ENCODE measurements at regions not wholly inside any gene's neighbourhood (a gene's known extent, or its start where the extent isn't known, plus 50 kb on each side); places are given as distances from the start of the nearest gene placed in this dataset.

DNA sequence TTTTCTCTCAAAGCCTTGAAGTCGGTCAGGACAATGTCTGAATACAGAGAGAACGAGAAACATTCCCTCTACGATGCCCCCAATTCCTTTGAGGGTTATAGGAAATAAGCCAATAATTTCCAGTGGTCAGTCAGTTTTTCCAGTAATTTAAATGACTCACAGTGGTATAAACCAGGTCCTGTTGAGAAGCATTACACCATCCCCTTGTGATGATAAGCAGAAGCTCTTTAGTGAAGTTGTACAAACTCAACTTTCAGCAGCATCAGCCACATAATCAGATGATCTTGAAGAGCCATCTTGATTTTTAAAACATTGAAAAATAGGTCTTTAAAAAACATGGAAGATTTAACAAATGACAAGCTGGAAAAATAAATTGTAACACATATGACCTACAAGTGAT lies 173.9 kb upstream of the ZNF462 start:
- DNase-seq = no peak

DNA sequence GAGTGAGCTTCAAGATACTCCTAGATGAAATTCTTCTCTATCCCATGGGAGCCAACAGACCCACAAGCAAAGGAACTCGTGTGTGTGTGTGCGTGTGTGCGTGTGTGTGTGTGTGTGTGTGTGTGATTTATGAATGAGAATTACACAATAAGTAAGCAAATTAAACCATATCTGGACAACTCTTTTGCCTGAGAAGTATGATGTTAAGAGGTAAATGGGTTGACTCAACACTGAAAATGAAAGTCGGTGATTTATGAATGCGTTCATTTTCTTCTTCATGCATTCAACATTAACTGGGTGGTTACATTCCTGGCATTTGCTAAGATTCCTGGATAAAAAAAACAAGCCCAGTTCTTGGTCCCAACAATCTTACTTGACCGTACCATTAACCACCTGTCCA lies 171.3 kb upstream of the ZNF462 start:
- no peak for DNase-seq

DNA sequence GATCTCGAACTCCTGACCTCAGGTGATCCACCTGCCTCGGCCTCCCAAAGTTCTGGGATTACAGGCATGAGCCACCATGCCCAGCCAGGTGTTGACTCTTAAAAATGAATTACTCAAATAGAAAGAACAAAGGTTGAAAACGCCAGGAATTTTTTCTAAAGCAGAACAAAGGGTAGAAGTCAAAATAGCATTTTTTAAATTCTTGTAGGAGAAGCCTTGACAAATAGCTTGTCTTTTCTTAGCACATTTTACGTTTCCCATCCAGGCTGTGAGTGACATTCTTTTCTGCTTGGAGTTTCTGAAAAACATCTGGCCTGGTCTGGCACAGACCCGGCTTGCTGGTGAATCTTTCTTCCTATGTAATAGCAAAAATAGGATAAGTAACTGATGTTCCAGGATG lies 169.4 kb upstream of the ZNF462 start:
- no peak for DNase-seq

DNA sequence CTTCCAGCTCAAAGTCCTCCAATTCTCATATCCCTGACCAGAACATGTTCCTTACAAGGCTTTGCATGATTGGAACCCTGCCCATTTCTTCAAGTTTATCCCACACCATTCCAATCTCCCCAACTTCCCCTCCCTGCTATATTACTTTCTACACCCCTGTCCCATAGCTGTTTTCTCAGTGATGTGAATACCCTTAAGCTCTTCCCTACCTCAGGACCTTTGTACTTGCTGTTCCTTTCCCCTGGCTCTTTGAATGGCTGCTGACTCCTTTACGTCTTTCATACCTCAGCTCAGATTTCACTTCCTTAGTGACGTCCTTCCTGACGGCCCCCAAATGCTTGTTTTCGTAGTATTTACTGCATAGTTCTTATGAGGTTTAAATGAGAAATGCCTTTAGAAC lies 166.2 kb upstream of the ZNF462 start:
- no peak for DNase-seq

DNA sequence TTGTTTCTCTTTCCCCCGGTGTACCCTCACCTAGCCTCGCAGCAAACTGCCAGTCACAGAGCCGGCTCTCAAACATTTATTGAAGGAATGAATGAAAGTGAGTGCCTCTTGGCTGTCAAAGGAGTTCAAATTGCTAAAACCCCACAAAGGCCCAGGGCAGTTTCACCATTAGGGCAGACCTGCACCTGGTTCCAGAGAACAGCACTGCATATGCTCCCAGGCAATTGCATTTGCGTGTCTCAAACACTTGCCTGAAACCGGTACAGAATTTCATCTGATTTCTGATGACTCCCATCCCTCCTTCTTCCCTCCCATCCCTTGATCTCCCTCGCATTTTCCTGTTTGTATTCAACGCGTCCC lies 165.6 kb upstream of the ZNF462 start:
- no peak for DNase-seq

DNA sequence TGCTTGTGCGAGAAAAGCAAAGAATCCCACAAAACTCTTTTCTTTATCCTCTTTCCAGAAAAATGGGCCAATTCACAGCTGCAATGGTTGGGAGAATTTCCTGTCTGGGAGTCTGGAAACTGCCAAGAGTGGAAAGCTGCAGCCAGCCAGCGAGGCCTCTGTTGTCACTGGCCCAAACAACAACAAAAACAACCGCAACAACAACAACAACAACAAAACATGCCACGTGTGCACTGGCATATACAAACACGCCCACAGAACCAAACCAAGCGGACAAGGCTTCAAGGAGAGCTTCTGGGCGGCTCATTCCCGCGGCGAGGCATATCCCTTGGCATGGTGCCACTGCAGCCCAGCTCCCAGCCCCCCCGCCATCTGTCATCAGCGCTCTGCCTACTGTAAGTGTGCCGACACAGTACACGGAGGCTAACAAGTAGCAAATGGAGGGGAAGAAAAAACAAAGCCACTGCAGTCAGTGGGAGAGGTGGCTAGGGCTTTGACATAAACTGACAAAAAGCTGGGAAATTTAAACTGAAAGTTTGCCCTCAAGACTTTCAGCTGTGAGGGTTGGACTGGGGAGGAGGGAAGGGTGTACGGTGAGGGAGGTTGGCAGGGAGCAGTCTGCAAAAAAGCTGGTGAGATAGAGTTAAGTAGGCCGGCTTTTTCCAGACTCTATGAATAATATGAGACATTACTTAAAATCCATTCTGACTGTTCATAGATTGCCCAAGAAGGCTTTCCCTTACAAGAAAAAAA lies 165.0 kb upstream of the ZNF462 start:
- no peak for DNase-seq

DNA sequence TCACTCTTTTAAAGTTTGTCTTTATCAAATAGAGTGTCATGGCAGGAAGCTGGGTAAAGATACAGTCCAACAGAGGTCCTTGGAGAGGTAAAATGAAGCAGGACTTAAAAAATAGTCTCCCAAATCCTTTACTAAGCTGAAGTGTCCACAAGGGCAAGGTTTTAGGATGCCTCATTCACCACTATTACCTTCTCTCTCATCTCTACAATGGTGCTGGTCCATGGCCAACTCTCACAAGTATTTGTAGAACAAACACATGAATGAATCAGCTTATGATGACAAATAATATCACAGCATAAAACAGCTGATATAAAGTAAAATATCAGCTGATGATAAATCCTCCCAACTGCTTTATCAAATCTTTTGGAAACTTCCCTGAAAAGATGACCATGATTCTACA lies 162.3 kb upstream of the ZNF462 start:
- no peak for DNase-seq

DNA sequence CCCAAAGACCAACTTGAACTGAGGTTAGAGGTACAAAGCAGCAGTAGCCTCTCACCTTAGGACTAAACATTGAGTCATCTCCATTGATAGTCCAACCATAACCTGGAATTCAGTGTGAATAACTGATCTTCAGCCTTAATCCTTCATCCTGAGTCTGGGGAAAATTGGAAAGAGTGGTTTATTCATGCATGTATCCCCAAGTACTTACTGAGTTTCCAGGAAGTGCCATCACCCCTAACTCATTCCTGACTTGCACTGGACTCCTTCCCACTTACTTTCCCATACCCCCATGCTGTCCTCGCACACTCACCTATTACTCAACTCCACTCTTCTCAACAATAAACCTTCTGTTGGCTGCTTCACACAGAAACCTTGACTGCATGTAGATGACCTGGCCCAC lies 161.4 kb upstream of the ZNF462 start:
- no peak for DNase-seq

DNA sequence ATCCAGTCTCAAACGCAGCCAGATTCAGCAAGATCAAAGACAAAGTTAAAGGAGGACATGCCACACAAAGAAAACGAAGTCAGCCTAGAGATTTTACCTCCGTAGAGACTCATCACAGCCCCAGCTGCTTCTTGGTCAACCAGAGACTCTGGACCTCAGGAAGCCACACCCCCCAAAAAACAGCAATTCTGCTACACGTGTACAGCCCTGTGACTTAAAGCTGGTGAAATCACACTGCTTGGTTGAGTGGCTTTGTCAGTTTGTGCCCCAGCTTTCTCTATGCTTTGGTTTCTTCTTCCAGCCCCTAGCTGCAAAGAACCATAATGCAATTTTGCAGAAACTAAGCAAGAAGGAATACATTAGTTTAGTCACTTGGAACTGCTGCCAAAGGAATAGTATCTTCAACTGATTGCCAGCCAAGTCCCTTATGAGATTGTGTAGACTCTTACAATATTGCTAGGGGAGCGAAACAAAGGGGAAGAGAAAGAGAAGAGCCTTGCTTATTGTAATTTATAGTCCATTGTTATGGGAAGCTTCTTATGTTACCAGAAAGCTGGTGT lies 158.8 kb upstream of the ZNF462 start:
- DNase-seq = no peak

DNA sequence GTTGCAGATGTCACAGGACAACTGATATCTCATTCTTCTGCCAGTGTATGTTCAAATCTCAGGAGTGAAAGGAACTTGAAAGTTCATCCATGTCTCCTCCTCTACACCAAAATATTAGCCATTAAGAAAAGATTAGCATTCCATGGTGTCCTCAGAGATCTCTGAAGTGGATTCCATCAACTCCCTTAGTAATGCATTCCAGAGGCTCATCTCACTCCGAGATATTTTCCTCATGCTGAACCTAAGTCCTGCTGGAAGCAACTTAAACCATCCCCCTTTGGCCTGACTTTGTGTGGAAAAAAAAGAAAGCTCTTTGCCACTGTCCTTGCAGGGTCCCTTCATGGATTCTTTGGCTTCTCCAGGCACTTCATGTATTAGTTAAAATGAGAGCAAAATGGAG lies 155.7 kb upstream of the ZNF462 start:
- no peak for DNase-seq

DNA sequence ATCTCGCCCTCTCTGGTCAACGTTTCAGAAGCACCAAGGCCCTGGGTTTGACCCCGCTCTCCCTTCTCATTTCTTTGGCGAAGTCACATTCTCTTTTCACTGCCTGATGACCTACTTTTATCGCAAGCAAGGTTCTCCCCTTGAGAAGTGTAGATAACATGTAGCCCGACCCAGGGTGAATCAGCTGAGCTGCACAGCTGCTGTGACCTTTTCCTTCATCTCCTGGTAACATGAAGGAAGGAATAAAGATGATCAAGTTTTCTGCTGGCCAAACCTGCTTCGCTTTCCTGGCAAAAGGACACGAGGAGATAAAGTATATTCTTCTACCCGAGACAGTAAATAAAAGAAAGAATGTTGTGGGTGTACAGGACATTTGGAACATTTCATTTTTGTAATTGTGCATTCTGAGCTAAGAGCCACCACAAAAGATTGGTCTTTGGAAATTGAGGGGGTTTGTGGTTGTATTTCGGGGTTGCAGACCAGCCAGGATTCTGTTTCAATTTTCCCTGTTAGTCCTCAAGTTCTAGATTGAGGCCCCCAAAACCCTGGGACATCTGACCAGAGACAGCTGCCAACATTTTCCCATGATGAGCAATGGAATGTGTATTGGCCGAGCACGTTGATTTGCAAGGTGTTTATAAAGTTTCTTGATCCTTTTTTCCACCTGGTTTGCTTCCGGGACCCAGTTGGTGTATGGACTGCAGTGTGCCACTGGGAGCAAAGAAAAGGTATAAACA lies 155.1 kb upstream of the ZNF462 start:
- no peak for DNase-seq

DNA sequence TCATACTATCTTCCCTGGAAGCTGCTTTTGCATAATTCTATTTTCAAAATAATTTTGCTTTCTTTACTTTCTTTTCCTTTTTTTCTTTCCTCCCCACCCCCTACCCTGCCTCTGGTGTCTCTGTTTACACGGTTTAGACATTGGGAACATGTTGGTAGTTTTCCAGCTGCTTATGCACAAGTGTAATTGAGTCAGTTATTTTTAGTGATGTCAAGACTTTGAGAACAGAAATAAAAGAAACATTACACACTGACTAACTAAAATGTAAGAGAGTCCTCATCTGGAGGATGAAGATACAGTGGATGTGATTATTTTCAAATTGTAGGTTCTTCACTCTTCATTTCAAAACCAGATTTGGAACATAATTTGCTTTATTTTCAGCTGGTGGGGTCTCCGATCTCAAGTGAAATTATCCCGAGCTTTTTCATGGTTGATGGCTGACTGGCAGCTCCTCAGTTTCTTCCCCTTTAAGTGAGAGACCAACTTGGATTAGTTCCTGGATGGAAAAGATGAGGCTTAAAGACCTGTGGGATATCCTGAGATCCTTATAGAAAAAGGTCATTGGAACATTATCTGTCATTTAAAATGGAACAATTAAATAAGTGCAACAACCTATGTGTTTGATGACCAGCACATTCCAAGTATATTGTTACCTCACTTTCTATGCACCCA lies 154.4 kb upstream of the ZNF462 start:
- no peak for DNase-seq

DNA sequence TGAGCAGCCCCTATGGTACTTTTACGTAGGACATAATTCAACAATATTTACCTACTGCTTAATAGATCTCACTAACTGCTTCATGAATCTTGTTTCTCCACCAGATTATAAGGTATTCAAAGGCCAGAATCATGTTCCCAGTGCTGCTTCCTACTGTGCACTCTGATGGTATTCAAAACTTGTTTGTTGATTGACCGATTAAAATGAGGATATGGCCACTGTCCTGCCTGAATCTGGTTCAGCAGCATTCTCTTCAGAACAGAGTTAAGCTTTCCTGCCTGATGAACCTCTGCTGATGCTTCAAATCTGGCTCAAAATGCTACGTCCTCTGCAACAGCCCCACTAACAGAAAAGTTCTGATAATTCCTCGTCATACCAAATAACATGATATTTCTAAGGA lies 150.7 kb upstream of the ZNF462 start:
- DNase-seq = no peak

DNA sequence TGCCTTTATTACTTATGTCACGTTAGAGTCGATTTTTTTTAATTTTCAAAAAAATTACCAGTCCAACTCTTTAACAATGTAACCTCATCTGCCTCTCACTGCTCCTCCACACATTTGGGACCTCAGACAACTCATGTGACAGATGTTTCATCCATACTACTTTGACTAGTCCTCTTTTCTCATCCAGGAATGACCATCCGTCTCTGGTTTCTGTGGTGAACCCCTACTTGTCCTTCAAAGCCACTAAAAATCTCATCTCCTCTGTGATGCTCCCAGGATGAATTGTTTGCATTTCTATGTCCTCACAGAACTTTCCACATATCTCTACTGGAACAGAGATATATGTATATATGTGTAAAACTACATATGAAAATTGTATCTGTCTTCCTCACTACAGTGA lies 149.8 kb upstream of the ZNF462 start:
- DNase-seq = no peak

DNA sequence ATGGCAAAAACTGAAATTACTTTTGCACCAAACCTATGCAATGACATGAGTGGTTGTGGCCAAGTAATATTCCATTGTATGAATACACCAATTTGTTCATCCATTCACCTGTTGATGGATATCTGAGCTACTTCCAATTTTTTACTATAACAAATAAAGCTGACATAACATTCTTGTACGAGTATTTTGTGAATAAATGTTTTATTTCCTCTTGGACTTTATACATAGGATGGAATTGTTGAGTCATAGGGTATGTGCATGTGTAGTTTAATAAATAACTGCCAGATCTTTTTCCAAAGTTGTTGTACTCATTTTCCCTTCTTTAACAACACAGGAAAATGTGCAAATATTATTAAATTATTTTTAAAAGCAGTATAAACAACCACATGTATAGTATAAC lies 146.1 kb upstream of the ZNF462 start:
- DNase-seq = no peak

DNA sequence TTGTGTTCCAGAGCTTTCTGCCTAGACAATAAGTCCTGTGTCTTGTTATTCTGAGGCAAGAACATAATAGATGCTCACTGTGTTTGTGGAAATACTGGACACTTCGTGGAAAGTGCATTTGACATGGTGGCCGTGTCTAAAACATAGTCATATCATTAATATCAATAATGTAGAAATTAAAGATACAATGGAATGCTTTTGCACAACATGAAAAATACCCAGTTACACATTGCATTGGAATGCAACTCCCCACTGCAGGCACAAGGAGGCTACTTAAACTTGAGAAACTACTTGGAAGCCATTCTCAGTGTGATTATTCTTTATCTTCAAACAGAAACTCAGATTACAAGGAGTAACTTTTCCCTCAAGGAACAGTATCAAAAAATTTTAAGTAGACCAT lies 145.3 kb upstream of the ZNF462 start:
- DNase-seq = no peak

DNA sequence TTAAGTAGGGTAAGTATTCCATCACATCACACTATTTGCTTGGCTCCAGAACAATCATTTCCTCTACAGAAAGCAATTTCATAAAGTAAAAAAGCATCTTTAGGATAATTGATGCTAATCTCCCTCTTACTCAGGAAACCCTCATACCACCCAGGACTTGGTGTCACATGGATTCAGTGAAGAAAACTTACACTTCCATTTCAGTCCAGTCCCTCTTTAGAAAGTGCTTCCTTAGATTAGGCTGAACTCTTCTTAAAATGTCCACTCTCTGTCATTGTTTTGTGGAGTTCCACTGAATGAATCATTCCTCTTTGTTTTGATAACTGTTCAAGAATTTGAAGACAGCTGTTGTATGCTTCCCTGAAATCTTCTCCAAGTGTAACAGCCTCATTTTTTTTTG lies 144.0 kb upstream of the ZNF462 start:
- DNase-seq = no peak

DNA sequence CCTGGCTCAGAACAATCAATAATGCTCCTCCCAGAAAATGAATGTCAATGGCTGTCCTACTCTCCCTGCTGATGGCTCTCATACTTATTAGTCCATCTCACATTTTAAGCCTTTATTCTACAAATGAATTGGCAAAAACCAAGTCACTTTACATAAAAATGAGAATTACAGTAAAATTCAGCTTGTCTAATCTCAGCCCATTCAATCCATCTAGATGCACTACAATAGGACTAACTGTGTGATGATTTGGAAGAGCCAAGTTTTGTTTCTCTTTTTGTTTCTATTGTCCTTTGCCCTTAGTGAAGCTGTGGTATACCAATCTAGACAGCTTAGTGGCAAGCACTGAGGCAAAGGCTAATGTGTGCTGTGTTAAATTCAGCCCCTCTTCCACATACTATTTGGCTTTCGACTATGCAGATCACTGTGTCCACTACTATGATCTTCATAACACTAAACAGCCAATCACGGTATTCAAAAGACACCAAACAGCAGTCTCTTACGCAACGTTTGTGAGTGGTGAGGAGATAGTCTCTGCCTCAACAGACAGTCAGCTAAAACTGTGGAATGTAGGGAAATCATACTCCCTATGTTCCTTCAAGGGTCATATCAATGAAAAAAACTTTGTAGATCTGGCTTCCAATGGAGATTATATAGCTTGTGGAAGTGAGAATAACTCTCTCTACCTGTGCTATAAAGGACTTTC lies 140.8 kb upstream of the ZNF462 start:
- no peak for DNase-seq

DNA sequence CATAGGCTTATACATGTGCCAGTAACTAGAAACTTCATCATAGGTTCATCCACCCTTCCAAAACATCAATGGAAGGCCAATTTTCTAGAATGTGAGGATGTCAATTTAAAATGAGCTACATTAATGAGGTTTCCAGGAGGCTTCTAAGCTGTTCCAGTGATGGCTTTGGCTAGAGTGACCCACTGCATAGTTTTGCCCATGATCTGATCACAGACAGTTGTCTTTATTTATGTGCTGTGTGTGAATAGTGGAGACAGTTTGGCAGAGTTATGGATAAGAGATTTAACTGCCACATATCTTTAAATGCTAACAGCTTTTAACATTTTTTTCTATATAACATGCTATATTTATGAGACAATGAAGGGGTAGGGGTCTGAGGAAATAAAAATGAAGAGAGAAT lies 139.0 kb upstream of the ZNF462 start:
- DNase-seq = no peak

DNA sequence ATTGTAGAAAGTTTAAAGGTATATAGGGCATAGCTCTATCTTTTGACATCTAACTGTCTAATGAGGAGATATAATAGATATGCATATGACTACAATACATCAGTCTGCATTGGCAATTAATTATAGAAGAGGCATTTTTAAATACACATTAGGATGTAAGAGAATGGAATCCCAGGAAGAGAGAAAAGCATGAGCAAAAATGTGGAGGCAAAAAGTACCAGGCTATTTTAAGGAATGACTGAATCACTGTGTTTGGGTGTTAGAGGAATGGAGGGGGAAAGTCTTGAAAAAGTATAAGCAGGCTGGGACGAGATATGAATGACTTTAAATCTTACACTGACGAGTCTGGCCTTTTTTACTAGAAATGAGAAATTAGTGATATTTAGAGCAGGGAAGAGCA lies 138.4 kb upstream of the ZNF462 start:
- no peak for DNase-seq

DNA sequence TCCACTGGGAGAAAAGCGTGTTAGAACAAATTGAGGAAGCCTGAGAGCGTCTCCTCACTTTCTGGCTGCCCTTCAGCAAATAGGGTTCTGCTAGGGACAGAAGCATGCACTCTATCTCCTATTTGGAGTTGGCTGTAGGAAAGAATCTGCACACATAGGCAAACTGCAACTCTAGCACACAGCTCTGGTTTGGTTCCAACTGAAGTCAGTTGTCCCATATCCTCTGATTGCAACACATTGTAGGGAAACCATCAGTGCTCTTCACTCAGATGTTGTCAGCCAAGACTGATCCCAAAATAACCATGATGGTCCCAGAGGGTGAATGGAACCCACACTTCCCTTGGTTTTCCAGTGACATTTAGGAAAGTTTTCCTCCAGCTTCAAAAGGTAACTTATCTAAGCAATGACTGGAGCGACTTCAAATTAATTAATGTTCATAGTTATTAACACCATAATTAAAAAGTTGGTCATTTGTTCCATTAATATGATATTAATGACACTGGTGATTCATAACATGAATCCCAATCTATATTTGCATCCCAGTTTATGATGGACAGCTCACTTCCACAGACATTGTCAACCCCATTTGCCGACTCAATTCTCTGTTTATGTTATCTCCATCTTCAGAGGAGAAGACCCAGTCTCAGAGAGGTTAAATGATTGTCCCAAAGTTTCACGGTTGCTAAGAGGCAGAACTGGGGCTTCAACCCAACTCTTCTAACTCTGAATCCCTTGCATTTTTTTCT lies 136.7 kb upstream of the ZNF462 start:
- DNase-seq = no peak

DNA sequence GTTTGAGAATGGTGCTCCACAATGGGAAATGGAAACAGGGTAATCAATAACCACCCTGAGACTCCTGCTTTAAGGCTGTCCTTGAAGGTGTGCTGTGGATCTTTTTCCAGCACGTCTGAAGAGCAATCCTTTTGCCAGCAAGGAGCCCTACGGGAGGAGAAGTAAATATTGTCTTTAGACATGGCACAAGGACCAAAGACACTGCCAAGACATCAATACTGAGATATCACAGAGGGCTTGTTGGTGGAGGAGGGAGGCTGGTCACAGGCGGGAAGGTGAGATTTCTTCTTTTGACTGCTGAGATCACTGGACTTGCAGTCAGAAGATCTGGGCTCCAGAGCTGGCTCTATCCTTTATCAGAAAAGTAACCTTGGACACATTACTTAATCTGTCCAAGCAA lies 135.0 kb upstream of the ZNF462 start:
- DNase-seq = no peak

DNA sequence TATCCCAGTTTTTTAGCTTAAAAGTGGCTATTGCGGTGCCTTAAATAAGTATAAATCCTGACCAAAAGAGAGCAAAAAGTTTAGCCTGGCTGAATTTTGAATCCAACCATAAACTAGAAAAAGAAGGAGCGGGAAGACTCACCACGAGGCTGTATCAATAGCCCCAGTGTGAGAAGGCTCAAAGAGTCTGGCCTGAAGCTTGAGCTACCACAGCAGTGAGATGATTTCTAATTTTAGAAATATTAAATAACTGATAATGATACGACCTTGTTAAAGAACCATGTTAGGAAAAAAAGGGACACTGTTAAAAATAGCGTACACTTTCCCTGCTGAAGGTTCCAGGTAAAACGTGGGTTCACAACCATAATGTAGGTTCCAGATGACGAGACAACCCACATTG lies 134.1 kb upstream of the ZNF462 start:
- DNase-seq = no peak

All from AML-193 (cell line).